ENCODE measurements at regions not wholly inside any gene's neighbourhood (a gene's known extent, or its start where the extent isn't known, plus 50 kb on each side); places are given as distances from the start of the nearest gene placed in this dataset.

- no peak for TF ChIP-seq CTCF (IDR thresholded peaks at IDR 0.05)
- TF ChIP-seq POLR2A (IDR thresholded peaks at IDR 0.05): no peak
These were observed 57.5 kb upstream of the PDGFD start for GRCh38 chr11:104221455-104221854.
